Naive thymus-derived CD8-positive, alpha-beta T cell (primary cell): ENCODE measurements at regions not wholly inside any gene's neighbourhood (a gene's known extent, or its start where the extent isn't known, plus 50 kb on each side); places are given as distances from the start of the nearest gene placed in this dataset.

Experiments used
- ATAC-seq, 2 donors: fragments of 150-1000 bp; cut with Tn5 transposase in 1 of 2; sonication (Bioruptor Pico), chemical (Tn5 transposase) in 1 of 2; 1 replicate in 1 of 2; 2 replicates in 1 of 2; pipeline ENCODE4 v1.10.0; 2021; ENCODE audit warnings: mild to moderate bottlenecking in 2 of 2, moderate library complexity in 2 of 2
- POLR2A ChIA-PET: fragments of 350-600 bp; sonication (Branson Sonifier 250); formaldehyde crosslinking; loops from one replicate; lab custom pipeline; 2021; ENCODE audit warnings: antibody characterized with exemption; lab: Charles Lee
- DNase-seq, 10 donors: peaks; one replicate each; pipeline versions ENCODE4 v3.0.0 to v3.0.0-alpha.2; 2020 to 2022
- H3K27ac Mint-ChIP-seq, 10 donors: one replicate each; pipeline ENCODE4 v1.8.0; 2020 to 2022; ENCODE audit warnings: mild to moderate bottlenecking in 10 of 10, mixed read lengths in 10 of 10, moderate library complexity in 4 of 10, inconsistent platforms in 1 of 10
- H3K27me3 Mint-ChIP-seq, 5 donors: one replicate each; pipeline ENCODE4 v1.8.0; 2021 to 2022; ENCODE audit warnings: mixed read lengths in 5 of 5
- H3K36me3 Mint-ChIP-seq, 3 donors: one replicate each; pipeline ENCODE4 v1.8.0; 2020 to 2022; ENCODE audit warnings: mixed read lengths in 3 of 3, mild to moderate bottlenecking in 2 of 3, inconsistent platforms in 1 of 3
- H3K4me1 Mint-ChIP-seq, 4 donors: one replicate each; pipeline ENCODE4 v1.8.0; 2021 to 2022; ENCODE audit warnings: mixed read lengths in 4 of 4
- H3K4me3 Mint-ChIP-seq, 10 donors: one replicate each; pipeline ENCODE4 v1.8.0; 2020 to 2022; ENCODE audit warnings: mild to moderate bottlenecking in 10 of 10, mixed read lengths in 10 of 10, moderate library complexity in 6 of 10, inconsistent platforms in 1 of 10
- H3K9me3 Mint-ChIP-seq, 9 donors: one replicate each; pipeline ENCODE4 v1.8.0; 2020 to 2022; ENCODE audit warnings: mixed read lengths in 9 of 9, mild to moderate bottlenecking in 3 of 9, inconsistent platforms in 1 of 9, moderate library complexity in 1 of 9

DNA sequence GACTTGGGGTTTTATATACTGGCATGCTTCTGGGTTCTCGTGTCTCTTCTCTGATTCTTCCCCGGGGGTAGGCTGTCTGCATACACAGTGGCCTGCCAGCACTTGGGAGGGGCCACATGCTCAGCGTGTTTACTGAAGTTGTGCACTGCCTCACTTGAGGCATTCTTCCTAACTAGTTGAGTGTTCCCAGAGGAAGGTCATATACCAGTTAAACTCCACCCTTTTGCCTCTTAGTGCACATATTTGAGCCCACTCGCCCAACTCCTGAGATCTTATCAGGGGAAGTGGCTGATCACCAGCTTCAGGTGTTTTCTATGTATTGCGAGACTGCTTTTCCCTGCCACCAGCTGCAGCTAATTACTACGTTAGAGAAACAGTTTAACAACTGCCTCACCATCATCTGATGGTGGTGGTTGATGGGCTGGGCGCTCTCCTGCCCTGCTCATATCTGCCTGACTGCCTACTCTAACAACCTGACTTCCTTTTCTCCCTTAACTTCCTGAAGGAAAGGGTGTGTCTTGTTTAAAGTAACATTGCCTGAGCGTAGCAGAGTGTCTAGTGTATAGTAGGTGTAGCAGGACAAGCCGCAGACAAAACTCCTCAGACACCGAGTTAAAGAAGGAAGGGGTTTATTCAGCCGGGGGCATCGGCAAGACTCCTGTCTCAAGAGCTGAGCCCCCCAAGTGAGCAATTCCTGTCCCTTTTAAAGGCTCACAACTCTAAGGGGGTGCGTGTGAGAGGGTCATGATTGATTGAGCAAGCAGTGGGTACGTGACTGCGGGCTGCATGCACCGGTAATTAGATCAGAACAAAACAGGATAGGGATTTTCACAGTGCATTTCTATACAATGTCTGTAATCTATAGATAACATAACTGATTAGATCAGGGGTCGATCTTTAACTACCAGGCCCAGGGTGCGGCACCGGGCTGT is 60.1 kb upstream of the CLINT1 start:
- peak; percentile 42 to 64 for ATAC-seq
- Mint-ChIP-seq H3K4me3 (peak overlapping the region; percentile 43 to 87 (median 76)), H3K27me3 (no peaks in the 10 kb centered on the region), H3K36me3 (no peaks in the 10 kb centered on the region), H3K27ac (peak overlapping the region; percentile 21 to 91 (median 86)), H3K4me1 (peaks cover 12 to 30% (median 24%) of the 10 kb centered on the region in 4 donors), H3K9me3 (no peaks in the 10 kb centered on the region)
- peak in 4 of 10 donors; percentile 2 to 27 (median 16) for DNase-seq
- POLR2A ChIA-PET, result no interaction called here

DNA sequence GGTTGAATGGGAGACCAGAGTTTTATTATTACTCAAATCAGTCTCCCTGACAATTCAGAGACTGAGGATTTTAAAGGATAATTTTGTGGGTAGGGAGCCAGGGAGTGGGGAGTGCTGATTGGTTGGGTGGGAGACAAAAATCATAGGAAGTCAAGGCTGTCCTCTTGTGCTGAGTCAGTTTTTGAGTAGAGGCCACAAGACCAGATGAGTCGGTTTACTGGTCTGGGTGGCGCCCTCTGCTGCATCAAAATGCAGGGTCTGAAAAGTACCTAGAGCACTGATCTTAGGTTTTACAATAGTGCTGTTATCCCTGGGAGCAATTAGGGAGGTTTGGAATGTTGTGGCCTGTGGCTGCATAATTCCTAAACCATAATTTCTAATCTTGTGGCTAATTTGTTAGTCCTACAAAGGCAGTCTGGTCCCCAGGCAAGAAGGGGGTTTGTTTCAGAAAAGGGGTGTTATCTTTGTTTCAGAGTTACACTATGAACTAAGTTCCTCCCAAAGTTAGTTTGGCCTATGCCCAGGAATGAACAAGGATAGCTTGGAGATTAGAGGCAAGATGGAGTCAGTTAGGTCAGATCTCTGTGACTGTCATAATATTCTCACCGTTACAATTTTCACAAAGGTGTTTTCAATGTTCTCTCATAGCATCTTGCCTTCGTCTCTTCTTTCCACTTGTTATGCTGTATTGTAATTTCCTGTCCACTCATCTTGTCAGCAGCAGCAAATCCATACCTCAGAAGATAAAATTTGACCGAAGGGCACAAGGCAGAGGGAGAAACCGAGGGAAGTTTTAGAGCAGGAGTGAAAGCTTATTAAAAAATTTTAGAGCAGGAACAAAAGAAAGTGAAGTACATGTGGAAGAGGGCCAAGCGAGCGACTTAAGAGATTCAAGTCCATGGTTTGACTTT is 59.2 kb upstream of the CLINT1 start:
- DNase-seq, result peak in 9 of 10 donors; percentile 3 to 33 (median 20)
- peak; percentile 35 to 64 for ATAC-seq
- peak overlapping the region in 7 of 10 donors; percentile 39 to 91 (median 88) for H3K27ac Mint-ChIP-seq
- POLR2A ChIA-PET, result no interaction called here
- H3K36me3 Mint-ChIP-seq, result no peaks in the 10 kb centered on the region
- no peaks in the 10 kb centered on the region for H3K27me3 Mint-ChIP-seq
- H3K4me3 Mint-ChIP-seq, result peak overlapping the region in 8 of 10 donors; percentile 33 to 87 (median 62)
- no peaks in the 10 kb centered on the region for H3K9me3 Mint-ChIP-seq
- H3K4me1 Mint-ChIP-seq, result peaks cover 12 to 30% (median 24%) of the 10 kb centered on the region in 4 donors

DNA sequence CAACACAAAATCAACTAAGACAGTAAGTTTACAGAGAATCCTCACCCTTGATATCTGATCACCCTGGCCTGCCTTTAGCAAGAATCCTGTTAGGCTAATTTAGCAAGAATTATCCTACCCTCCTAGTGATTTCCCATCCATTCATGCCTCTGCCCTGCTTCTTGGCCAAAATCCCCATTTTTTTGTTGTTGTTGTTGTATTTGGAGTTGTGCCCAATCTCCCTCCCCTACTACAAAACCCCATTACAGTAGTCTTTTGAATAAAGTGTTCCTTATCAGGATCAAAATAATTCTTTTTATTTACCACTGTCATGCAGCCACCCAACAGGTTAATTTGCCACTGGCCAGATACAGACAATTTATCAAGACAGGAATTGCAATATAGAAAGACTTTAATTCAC is 58.5 kb upstream of the CLINT1 start:
- Mint-ChIP-seq H3K4me3 (peak overlapping the region in 1 of 10 donors; percentile 13), H3K27ac (peak overlapping the region in 3 of 10 donors; percentile 22 to 71 (median 26))
- DNase-seq, result no peak

DNA sequence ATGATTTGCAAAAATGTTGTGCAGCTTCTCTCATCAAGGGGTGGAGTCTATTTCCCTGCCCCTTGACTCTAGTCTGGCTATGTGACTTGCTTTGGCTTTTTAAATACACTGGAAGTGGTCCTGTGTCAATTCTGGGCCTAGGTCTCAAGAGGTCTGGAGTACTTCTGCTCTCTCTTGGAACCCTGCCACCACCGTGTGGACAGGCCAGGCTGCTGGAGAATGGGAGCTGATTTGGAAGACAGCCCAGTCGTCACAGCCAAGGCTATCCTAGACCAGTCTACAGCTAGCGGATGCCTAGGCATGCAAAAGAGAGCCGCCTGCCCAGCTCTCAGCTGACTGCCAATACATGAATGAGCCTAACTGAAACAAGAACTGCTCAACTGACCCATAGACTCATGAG is 56.7 kb upstream of the CLINT1 start:
- Mint-ChIP-seq H3K9me3 (no peaks in the 10 kb centered on the region), H3K27ac (peak overlapping the region in 1 of 10 donors; percentile 41), H3K27me3 (no peaks in the 10 kb centered on the region), H3K4me1 (peaks cover 12 to 36% (median 24%) of the 10 kb centered on the region in 4 donors), H3K36me3 (no peaks in the 10 kb centered on the region), H3K4me3 (no peak overlapping the region)
- DNase-seq (no peak), ATAC-seq (no peak)
- POLR2A ChIA-PET, result no interaction called here

More for the DNA sequence above, 58.5 kb upstream of the CLINT1 start:
- peaks cover 12 to 36% (median 24%) of the 10 kb centered on the region in 4 donors for H3K4me1 Mint-ChIP-seq
- POLR2A ChIA-PET, result no interaction called here
- no peaks in the 10 kb centered on the region for H3K27me3 Mint-ChIP-seq
- no peak for ATAC-seq
- no peaks in the 10 kb centered on the region for H3K9me3 Mint-ChIP-seq
- H3K36me3 Mint-ChIP-seq, result no peaks in the 10 kb centered on the region

DNA sequence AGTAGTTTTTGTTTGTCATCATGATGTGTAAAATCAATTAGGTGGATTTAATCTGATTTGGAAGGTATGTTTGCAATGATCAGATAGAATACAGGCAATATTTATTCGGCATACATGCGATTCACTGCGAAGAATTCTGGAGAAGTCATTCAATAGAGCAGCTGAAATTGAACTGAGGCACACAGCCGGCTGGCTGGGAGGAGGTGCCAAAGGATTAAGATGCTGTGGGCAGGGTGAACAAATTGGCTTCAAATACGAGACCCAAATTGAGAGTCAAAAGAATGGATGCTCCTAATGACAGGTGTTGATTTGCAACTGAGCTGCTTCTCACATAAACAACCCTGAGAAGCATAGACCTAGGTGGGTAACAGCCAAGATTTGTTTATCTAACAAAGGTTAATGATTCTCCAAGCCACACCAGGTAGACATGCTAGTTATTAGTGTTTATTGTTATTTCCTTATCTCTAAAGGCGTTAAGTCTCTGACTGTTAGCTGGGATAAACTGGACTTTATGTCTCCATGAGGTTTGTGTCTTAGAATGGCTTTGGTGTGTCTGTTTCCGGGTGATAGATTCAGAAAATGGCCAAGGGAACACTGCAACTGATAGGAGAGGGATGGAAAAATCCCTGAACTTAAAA is 55.3 kb upstream of the CLINT1 start:
- Mint-ChIP-seq H3K9me3 (no peaks in the 10 kb centered on the region), H3K4me3 (no peak overlapping the region), H3K27ac (no peak overlapping the region), H3K4me1 (peaks cover 8 to 26% (median 16%) of the 10 kb centered on the region in 4 donors), H3K27me3 (no peaks in the 10 kb centered on the region), H3K36me3 (no peaks in the 10 kb centered on the region)
- no peak for DNase-seq
- POLR2A ChIA-PET, result no interaction called here
- no peak for ATAC-seq

DNA sequence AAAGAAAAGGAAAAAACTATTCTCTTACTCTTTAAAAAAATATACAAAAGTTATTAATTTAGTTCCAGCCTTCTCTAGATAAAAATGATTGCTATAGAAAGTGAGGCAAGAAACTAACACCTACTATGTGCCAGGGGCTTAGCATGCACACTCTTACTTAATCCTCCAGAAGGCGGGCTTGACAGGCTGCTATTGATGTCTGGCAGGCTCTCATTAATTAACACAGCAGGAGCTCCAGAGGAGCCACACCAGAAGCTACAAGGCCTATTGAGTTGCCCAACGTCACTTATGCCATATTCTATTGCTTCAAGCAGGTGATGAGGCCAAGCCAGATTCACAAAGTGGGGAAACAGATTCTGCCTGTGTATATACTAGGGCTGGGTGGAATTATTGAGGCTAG is 54.6 kb upstream of the CLINT1 start:
- no peaks in the 10 kb centered on the region for H3K9me3 Mint-ChIP-seq
- no peak overlapping the region for H3K27ac Mint-ChIP-seq
- H3K4me3 Mint-ChIP-seq, result no peak overlapping the region
- H3K4me1 Mint-ChIP-seq, result peaks cover 2 to 19% (median 9%) of the 10 kb centered on the region in 4 donors
- POLR2A ChIA-PET, result no interaction called here
- no peaks in the 10 kb centered on the region for H3K27me3 Mint-ChIP-seq
- ATAC-seq, result no peak
- no peaks in the 10 kb centered on the region for H3K36me3 Mint-ChIP-seq
- no peak for DNase-seq

DNA sequence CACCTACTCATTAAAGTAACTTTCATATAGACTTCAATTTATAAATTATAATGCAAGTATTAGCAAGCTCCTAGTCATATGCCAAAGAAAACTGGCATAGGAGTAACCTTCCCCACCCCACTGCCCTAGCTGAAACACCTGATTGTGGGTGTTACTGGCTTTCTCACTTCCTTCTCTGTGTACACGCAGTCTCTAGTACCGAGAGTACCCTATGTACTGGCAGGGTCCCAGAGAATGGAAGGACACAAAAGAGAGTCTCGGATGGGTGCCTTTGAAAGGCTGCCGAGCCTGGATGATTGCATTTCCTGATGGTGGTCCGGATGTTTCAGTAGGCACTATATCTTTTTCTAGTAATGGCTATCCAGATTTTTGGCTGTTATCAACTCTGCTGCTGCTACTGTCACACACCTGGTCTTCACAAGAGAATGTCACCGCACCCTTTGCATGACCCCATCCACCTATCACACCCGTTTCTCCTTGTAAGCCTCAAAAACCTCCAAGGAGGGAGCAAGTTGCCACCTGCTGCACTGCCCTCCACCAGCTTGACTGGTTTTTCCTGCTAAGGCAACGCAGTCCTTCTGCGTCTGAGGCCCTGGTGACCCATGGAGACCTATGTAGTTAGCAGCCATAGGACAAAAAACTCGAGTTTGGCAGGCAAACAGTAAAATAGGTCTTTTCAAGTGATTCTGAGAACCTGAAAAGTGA is 53.8 kb upstream of the CLINT1 start:
- Mint-ChIP-seq H3K4me1 (peaks cover 0 to 11% (median 2%) of the 10 kb centered on the region in 4 donors), H3K4me3 (no peak overlapping the region), H3K9me3 (no peaks in the 10 kb centered on the region)

DNA sequence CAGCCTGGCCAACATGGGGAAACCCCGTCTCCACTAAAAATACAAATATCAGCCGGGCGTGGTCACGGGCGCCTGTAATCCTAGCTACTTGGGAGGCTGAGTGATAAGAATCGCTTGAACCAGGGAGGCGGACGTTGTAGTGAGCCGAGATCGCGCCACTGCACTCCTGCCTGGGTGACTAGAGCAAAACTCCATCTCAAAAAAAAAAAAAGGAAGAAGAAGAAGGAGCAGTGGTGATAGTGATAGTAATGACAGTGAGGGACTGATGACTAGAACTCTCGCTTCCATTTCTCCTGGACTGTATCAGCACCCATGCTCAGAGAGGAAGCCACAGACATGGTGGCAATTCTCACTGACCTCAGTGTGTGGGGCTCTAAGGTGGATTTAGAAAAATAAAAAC is 52.6 kb upstream of the CLINT1 start:
- ATAC-seq, result no peak
- Mint-ChIP-seq H3K27ac (no peak overlapping the region), H3K9me3 (no peaks in the 10 kb centered on the region), H3K4me3 (no peak overlapping the region), H3K36me3 (no peaks in the 10 kb centered on the region), H3K27me3 (no peaks in the 10 kb centered on the region), H3K4me1 (peaks cover 0 to 6% (median 0%) of the 10 kb centered on the region in 4 donors)
- POLR2A ChIA-PET, result no interaction called here
- DNase-seq, result no peak

More for the DNA sequence above, 53.8 kb upstream of the CLINT1 start:
- no peak for DNase-seq
- Mint-ChIP-seq H3K27ac (no peak overlapping the region), H3K36me3 (no peaks in the 10 kb centered on the region), H3K27me3 (no peaks in the 10 kb centered on the region)
- no peak for ATAC-seq
- POLR2A ChIA-PET, result no interaction called here
